NCI-H1694 (cell line): ENCODE measurements at regions not wholly inside any gene's neighbourhood (a gene's known extent, or its start where the extent isn't known, plus 50 kb on each side); places are given as distances from the start of the nearest gene placed in this dataset.

Source experiments
- DNase-seq: peaks from one replicate; lab custom pipeline; 2025; lab: John Stamatoyannopoulos, UW

DNA sequence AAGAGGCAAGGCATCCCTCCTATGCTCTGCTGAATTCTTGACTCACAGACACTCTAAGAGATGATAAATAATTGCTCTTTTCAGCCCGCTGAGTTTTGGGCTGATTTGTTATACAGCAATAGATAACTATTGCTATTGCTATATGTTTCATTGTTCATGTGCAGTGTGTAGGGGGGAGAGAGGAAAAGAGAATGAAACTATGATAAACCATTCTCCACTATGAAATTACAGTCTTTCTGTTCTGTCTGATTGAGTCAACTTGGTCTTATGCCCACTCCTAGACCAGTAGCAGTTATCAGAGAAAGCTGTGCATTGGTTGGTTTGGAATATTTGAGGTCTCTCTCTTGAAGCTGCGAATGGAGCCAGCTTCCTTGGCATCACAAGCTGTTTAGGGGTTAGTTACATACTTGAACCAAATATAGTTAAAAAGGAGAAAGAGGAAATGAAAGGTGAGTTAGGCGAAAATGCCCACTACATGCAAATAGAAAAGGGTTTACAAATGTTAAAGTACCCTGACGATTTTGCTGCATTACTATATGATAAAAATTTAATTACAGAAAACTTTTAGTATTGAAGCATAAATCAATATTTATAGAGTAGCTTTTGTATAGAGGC lies 136.3 kb upstream of the ACTBL2 start:
- no peak for DNase-seq

DNA sequence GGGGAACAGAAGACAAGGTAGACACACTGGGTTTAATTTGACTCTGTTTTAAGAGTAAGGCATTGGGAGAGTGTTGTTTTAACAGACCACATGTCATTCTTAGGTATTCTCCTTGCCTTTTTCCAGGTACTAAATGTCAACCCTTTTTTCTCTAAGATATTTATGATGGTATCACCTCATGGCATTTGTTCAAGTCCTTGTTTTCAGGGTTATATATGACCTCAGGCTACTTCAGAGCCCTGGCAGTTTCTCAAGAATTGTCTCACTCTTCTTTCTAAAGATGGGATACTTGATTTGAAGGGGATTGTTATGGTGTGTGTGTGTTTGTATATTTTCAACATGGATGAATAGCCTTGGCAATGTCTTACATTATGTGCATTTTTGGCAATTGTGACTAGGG lies 131.1 kb upstream of the ACTBL2 start:
- DNase-seq: no peak

DNA sequence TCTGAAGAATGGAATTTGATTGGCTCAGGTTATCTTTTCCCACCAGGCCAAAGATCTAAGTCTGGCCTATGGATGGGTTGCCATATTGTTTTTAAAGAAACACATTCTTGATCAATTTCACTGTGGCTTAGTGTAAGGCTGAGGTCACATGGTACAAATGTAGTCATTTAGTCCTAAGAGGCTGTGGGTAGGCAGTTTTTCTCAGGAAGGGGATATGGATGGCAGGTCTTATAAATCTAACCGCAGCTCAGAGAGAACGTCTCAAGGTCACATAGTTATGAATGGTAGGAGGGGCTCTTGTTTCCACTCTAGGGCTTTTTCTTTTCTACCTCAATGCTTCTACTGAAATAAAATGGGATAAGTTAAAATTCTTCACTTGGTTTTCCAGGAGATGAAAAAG lies 128.6 kb upstream of the ACTBL2 start:
- no peak for DNase-seq

DNA sequence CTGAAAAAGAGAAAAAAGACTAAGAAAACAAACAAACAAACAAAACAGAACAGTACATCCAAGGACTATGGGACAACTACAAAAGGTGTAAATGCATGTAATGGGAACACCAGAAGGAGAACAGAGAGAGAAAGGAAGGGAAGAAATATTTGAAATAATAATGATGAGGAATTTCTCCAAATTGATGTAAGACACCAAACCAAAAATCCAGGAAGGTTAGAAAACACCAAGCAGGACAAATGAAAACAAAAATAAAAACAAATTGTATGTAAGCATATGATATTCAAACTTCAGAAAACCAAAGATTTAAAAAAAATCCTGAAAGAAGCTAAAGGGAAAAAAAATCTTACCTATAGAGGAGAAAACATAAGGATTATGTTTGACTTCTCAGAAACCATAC lies 125.9 kb upstream of the ACTBL2 start:
- DNase-seq: no peak

DNA sequence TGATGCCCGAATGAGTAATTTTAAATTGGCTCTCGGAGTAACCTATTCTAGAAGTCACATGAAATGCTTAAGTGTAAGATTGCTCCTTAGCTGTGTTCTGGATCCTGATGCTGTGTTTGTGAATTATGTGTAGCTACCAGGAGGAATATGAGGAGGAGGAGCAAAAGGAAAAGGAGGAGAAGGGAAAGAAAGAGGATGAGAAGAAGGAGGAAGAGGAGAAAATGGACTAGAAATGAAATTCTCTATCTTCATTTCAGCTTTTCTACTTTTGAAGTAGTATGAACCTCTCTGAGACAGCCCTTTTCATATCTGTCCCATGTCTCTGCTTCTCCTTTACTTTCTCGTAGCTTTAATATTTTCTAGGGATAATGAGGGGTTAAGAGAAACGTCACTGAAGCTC lies 119.4 kb upstream of the ACTBL2 start:
- DNase-seq: no peak

DNA sequence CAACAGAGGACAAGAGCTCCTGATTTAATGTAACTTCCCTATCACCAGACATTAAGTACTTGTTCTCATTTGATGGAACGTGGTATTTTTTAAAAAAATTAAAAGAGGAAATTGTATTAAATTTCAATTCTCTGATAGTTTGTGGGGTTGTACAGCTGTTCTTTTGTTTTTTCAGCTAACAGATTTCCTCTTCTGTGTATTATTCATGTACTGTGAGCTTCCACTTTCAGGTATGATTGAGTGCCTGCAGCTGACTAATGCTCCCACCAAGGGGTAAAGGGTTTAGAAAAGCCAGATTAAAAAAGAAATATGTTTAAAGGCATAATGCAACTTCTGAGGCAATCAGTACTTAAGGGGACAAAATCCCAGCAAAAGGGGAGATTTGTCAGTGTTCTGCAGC lies 117.7 kb upstream of the ACTBL2 start:
- DNase-seq: no peak

DNA sequence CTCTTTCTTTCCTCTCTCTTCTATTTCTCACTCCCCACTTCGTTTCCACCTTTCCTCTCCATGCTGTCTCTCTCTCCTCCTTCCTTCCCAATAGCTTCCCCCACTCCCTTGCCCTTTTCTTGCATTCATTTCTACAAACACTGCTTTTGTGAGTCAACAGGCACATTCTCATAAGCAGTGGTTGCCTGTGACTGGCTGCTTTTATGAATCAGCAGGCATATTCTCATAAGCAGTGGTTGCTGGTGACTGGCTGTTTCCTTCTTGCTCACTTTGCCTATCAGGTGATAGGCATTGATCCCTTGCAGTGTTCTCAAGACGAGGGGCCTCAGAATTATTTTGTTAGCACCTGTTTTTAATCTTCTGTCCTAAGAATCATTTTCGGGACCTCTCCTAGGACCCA lies 116.1 kb upstream of the ACTBL2 start:
- DNase-seq: no peak

DNA sequence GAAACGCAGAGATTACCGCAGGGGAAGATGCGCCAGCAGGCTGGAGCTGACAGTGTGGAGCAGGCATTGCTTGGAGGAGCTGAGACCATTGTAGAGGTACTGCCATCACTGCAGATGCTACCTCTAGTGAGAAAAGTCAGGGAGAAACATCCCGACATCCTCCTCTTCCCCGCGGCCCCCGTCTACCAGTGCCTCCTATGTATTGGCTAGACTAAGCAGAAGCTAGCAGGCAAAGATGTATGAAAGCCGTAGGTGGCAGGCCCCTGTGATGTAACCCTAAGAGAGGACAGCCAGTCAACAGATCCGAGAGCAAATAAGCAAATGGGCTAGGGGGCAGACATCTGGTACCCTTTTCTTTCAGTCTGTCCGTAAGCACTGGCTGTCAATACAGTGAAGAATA lies 115.5 kb upstream of the ACTBL2 start:
- DNase-seq: no peak

DNA sequence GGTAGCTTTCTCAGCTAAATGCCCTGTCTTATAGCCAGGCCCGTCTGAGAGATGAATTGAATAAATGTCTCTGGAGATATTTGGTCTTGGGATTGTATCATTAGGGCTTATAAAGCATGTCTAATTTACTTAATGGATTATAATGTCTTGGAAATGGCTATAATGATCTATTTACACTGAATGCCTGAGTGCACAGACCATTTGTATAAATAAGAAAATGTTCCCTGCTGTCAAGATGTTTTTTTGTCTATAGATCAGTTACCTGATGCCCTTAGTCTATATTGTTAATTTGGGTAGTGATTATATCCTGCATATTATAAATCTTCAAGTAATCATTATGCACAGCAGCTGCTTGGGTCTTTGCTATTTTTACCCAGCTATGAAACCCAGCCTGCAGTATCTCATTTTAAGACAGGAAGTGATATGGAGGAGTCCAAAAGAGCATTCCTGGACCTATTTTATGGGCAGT lies 112.9 kb upstream of the ACTBL2 start:
- no peak for DNase-seq

DNA sequence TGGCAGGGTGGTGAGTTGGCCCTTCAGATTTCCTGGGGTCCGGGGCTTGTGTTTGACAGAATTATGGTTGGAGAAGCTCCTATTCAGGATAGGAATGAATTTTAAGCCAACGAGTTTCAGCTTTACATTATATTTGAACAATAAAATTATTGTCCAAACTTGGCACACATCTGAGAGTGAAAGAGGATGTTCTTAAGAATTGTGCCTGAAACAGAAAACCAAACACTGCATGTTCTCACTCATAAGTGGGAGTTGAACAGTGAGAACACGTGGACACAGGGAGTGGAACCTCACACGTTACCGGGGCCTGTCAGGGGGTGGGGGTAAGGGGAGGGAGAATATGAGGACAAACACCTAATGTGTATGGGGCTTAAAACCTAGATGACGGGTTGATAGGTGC lies 111.8 kb upstream of the ACTBL2 start:
- DNase-seq: no peak

DNA sequence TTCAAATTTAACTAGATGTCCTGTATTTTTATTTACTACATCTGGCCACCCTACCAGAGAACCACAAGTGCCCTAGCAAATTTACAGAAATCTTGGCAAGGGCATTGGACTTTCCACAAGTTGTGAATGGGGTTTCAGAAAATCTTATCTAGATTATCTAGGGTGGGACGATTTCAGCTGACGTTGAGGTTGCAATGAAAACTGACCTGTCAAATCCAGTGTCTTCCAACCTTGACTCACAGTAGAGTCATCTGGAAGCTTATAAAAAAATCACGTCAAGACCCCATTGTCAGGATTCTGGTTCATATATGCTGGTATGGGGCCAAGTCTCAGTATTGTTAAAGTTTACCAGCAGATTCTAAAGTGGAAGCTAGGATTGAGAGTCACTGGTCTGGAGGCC lies 109.6 kb upstream of the ACTBL2 start:
- no peak for DNase-seq

DNA sequence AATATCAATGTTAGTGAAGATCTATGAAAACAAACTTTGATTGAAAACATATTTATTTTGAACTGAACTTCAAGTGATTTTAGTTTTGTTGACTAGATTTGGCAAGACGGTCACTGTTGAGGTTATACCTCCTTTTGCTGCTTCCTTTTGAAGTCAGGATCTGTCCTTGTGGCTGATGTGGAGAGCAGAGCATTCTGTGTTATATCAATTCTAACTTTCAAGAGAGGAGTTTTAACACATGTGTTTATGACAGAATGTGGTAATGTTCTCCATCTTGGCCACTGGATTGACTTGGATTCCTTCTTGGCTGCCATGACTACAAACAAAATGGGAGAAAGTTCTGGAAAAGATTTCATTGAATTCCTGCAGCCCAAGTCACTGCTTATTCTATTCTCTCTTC lies 104.0 kb upstream of the ACTBL2 start:
- DNase-seq: no peak

DNA sequence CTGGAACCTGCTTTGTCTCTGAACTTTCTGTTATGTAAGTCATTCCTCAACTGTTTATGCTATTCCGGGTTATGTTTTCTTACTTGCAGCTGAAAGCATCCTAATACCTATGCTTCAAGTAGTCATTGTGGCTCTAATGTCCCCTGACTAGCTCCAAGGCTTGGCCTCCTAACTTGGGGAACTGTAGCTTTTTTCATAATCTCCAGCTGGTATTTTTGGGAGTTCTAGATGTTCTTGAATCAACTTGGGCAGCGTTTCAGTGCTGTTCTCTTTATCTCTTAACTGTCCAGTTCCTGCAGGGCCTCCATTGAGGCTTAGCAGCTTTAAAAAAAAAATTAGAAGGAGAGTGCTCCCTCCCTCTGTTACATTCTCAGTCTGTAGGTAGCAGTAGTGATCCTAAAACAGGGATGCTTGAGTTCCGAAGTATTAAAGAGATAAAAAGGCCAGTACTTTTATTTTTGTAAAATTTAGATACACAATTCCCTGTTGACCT lies 100.0 kb upstream of the ACTBL2 start:
- no peak for DNase-seq

DNA sequence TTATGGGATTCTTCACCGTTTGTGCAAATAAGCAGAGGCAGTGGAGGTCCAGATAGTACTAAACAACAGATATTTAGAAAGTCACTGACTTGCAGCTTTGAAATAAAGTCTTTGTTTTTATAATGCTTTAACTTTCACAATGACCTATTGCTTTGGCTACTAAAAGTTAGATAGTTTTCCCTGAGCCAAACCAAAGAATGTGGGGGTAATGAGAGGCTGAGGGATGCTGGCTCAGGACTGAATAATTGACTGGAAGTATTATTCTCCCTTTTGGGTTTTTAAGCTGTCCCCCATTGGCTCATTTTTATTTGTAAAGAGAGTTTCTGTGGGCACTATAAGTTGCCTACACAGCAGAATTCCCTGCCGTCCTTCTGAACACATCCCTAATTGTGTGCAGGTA lies 99.2 kb upstream of the ACTBL2 start:
- no peak for DNase-seq

DNA sequence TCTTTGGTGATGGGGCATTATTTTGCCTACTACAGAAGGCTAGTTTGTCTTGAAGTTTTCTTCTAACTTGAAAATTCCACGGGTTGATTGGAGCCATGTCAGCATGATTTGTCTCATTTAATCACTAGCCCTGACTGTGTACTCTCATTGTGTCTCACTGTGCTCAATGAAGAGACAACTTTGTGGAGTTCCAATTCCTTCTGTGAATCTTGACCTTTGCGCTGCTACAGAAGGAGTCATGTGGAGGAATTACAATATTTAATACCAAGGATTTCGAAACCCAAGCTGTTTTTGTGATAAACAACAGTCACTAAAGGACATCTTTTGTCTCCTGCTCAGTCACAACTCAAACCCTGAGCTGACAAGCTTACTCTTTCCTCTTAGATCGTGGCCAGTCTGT lies 98.6 kb upstream of the ACTBL2 start:
- DNase-seq: no peak

DNA sequence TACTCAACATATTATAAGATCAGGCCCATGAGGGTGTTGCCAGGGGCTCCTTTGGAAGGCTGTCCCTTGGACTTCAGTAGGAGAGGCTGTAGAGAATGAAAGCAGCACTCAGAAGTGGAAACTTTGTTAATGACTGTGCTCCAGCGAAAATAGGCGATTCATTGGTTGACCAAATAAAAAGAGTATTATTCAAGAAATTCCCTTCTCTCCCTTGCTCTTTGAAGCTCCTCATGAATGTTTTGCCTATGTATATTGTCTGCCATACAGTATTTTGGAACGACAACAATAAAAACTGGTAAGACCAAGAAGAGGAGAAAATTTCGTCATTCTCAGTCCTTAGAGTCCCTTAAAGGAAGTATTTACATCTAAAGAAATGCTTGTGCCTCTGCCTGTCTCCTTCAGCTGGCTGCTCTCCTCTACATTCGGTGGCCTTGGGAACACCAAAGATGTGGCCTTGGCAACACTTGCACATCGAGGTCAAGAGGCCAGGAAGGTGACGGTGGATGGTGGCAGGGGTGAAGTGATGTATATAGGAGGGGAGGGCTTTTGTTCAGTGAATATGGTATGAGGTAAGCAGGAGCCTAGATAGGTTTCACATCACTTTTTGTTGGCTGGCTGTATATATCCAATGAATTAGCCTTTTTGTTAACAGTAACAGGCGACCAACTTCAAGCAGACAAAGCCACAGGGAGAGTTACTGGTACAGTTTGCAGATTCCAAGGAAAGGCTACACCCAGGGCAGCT lies 95.0 kb upstream of the ACTBL2 start:
- no peak for DNase-seq

DNA sequence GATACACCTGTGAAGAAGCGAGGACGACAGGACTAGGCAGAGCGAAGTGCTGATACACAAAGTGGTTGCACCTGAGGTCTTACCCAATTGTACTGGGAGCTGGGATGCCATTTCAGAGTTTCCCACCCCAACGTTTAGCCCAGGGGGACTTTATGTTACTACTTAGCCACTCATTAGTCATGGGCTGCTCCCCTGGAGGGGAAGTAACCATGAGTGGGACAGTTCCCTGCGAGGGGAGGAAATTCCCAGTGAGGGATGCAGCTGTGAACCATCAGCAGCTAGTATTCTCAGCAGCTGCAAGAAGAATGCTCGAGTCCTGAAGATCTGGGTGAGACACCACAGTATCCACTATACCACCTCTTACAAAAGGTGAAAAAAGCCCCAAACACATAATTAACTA lies 93.7 kb upstream of the ACTBL2 start:
- DNase-seq: no peak

DNA sequence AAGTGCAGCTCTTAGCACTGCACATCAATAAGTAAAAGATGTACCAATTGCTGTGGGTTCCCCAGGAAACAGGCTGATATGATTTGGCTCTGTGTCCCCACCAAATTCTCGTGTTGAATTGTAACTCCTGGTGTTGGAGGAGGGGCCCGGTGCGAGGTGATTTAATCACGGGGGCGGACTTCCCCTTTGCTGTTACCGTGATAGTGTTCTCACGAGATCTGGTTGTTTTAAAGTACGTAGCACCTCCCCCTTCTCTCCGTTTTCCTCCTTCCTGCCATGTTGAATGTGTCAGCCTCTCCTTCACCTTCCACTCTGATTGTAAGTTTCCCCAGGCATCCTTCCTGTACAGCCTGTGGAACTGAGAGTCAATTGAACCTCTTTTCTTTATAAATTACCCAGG lies 93.2 kb upstream of the ACTBL2 start:
- no peak for DNase-seq

DNA sequence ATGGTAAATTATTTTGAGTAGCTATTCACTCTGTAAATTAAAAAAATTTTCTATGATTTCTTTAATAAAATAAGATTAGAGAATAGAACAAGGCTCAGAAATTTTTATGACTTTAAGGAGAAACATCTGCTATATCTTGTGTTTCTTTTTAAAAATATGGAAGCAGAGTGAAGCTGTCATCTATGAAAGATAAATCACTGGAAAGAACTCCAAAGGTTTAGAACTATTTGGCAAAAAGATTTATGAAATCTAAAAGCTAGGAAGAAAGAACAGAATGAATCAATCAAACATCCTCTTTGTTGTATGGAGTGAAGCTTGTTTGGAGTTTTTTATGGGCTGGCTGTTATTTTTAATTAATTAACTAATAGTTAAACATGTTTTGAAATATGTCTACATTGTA lies 89.8 kb upstream of the ACTBL2 start:
- DNase-seq: no peak

DNA sequence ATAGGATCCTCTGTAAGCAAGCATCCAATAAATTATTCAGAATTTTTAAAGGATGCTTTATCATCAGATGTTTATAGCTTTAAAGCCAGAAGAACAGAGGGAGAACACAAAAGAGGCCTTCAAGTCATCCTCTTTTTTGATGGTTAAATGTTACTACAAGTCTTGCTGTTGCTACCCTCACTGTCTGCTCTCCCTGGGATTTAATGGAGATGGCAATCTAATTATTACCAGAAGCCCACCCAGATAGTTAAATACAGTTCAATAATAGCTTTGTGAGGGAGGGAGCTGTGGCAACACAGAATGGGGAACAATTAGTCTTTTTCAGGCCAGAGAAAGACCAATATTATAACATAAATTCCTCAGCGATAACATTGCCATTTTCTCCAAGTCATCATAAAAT lies 87.0 kb upstream of the ACTBL2 start:
- no peak for DNase-seq

DNA sequence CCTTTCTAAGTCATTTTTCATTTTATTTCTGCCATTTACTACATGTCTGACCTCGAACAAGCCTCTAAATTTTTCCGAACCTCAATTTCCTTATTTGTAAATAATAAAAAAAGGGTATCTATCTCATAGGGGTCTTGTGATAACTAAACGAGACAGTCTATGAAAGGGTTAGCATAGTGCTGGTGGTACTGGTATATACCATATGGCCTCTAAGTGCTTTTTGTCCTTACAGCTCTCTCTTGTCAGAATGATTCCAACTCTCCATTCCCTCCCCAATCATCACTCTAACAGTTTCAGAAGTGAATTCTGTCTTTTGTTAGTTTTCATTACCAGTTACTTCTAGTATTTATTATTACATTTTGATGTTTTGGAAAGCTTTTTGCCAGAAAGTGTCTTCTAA lies 85.5 kb upstream of the ACTBL2 start:
- no peak for DNase-seq

DNA sequence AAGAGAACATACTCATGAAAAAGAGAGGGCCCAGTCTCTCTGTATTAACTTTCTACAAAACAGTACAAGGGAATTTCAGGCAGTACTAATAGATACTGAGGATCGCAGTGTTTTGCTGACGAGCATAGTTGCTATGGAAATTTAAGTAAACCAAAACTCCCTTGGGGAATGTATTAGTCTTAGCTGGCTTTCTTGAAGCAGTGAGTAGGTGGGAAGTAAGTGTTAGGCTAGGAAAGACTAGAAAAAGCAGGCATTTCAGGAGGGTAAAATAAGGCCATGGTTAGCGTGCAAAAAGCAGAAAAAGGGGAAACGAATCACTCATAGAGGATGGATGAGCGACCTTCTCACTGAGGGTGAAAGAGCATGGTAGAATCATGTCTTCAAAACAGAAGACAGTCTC lies 84.3 kb upstream of the ACTBL2 start:
- no peak for DNase-seq

DNA sequence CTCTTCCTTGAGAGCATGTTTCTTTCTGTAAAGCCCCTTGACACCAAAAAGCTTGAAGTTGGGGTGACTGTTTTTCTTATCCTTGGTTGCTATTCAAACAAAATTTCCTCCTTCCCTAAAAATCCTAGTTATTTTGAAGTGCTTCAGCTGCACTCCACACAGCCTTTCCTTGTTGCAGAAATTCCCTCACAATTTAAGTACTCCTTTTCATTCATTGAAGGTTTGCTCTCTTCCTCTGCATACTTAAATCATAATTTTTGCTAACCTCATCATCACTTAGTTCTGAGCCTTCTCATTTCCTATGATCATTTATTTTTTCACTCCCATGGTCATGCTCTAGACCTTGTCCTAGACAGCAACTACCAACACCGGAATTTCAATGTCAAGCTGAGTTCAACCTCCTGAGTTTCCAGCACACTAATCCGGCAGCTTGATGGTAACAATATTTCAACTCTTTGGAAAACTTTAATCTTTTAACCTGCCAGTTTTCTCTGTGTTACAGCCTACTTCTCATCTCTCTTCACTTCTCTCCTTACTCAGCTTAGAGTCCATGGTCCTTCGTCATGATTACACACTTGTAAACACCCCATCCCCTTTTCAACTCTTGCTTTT lies 78.7 kb upstream of the ACTBL2 start:
- DNase-seq: no peak
